Calu3 (cell line): ENCODE measurements at regions not wholly inside any gene's neighbourhood (a gene's known extent, or its start where the extent isn't known, plus 50 kb on each side); places are given as distances from the start of the nearest gene placed in this dataset.

ENCODE experiments used
- BruUV-seq: library from RNA; stranded (reverse); fragments of 400-500 nt; replicated peaks from 2 replicates; lab custom pipeline; 2021; lab: Mats Ljungman, UMichigan
- CTCF ChIA-PET: fragments of 300-600 bp; sonication (Branson Sonifier 250); formaldehyde crosslinking; loops from one replicate; lab custom pipeline; 2022; ENCODE audit warnings: antibody characterized with exemption; lab: Charles Lee
- DNase-seq: peaks from one replicate; pipeline ENCODE4 v3.0.0; 2022
- H3K27ac Mint-ChIP-seq: one replicate; pipeline ENCODE4 v1.8.0; 2022; ENCODE audit warnings: mixed read lengths; ENCODE audit not compliant: unreplicated experiment
- H3K27me3 Mint-ChIP-seq: one replicate; pipeline ENCODE4 v1.8.0; 2022; ENCODE audit warnings: mixed read lengths; ENCODE audit not compliant: unreplicated experiment
- H3K36me3 Mint-ChIP-seq: one replicate; pipeline ENCODE4 v1.8.0; 2022; ENCODE audit warnings: mild to moderate bottlenecking, moderate library complexity, mixed read lengths; ENCODE audit not compliant: insufficient read depth, unreplicated experiment
- H3K4me1 Mint-ChIP-seq: one replicate; pipeline ENCODE4 v1.8.0; 2022; ENCODE audit warnings: mild to moderate bottlenecking, low read depth, mixed read lengths; ENCODE audit not compliant: unreplicated experiment
- H3K4me3 Mint-ChIP-seq: one replicate; pipeline ENCODE4 v1.8.0; 2022; ENCODE audit warnings: mild to moderate bottlenecking, low read depth, moderate library complexity, mixed read lengths; ENCODE audit not compliant: unreplicated experiment
- H3K9me3 Mint-ChIP-seq: one replicate; pipeline ENCODE4 v1.8.0; 2022; ENCODE audit warnings: low read depth, mixed read lengths; ENCODE audit not compliant: unreplicated experiment
- CTCF ChIP-seq: fragments of 200-600 bp; IDR thresholded peaks from one replicate; pipeline ENCODE4 v1.8.0; 2022; ENCODE audit warnings: antibody characterized with exemption; ENCODE audit not compliant: unreplicated experiment
- intact Hi-C: fragments of 100-400 bp; cut with micrococcal nuclease; formaldehyde crosslinking; loops from one replicate; pipeline ENCODE4 v1.10.0; 2022; ENCODE audit not compliant: unreplicated experiment

- no peak for TF ChIP-seq CTCF
- BruUV-seq: no TSS peak
- peaks cover 4% of the 10 kb centered on the region for H3K9me3 Mint-ChIP-seq
- no peak overlapping the region for H3K27ac Mint-ChIP-seq
- no peaks in the 10 kb centered on the region for H3K27me3 Mint-ChIP-seq
- intact Hi-C loops: no loop called here
- no peak for DNase-seq
- H3K36me3 Mint-ChIP-seq: no peaks in the 10 kb centered on the region
- no peak overlapping the region for H3K4me3 Mint-ChIP-seq
- no peaks in the 10 kb centered on the region for H3K4me1 Mint-ChIP-seq
- CTCF ChIA-PET: no interaction called here
Measured at GRCh38 chr11:104650234-104650633, 248.0 kb downstream of the CASP12 start.

GRCh38 chr11:104649002-104649401 is 249.3 kb downstream of the CASP12 start:
- H3K9me3 Mint-ChIP-seq: peaks cover 4% of the 10 kb centered on the region
- no peak overlapping the region for H3K4me3 Mint-ChIP-seq
- H3K4me1 Mint-ChIP-seq: no peaks in the 10 kb centered on the region
- no peaks in the 10 kb centered on the region for H3K27me3 Mint-ChIP-seq
- DNase-seq: no peak
- H3K27ac Mint-ChIP-seq: no peak overlapping the region
- TF ChIP-seq CTCF: no peak
- BruUV-seq: no TSS peak
- CTCF ChIA-PET: no interaction called here
- intact Hi-C loops: no loop called here
- no peaks in the 10 kb centered on the region for H3K36me3 Mint-ChIP-seq

DNA sequence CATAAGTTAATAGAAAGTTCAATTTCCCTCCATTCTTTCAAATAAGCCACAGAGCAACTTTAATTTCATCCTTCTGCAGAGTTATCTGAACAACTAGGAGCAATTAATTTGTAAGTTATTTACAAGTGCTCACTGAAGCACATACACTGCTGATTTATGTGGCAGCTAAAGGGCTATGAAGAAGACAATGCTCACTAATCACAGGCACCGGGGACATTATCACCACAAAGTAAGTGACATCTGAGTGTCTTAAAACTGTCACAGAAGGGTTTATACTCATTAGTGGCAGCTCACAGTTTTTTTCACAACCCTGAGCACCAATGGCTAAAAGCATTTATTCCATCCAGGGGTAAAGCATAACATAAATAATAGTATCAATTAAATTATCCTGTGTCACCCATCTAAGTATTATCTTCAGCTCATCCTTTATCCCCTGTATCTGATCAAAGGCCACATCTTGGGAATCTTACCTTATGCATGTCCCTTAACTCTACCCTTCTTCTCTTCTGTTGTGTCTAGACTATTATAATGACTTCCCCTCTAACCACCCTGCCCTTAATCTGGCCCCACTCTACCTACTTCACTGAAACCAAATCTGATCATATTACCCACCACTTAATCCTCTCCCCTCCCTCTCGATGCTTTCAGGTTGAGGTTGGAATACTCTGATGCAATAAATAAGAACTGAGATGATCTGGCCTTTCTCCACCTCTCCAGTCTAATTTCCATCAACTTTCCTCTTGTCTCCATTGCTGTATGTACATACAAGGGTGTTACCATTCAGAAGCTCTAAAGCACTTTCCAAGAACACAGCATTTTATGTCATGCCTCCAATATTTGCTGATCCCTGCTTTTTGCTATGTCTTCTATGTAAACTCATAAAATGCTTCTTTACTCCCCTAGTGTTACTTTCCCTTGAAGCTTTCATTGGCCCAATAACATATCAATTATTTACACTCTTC is 252.7 kb downstream of the CASP12 start:
- no peak overlapping the region for H3K4me3 Mint-ChIP-seq
- no peaks in the 10 kb centered on the region for H3K4me1 Mint-ChIP-seq
- H3K27ac Mint-ChIP-seq: no peak overlapping the region
- BruUV-seq: no TSS peak
- no peak for DNase-seq
- intact Hi-C loops: no loop called here
- no peak for TF ChIP-seq CTCF
- CTCF ChIA-PET: no interaction called here
- peaks cover 4% of the 10 kb centered on the region for H3K9me3 Mint-ChIP-seq
- H3K36me3 Mint-ChIP-seq: no peaks in the 10 kb centered on the region
- H3K27me3 Mint-ChIP-seq: no peaks in the 10 kb centered on the region

GRCh38 chr11:104637662-104638170 is 260.5 kb downstream of the CASP12 start:
- no peak for TF ChIP-seq CTCF
- CTCF ChIA-PET: no interaction called here
- intact Hi-C loops: no loop called here
- Mint-ChIP-seq H3K4me3 (no peak overlapping the region), H3K9me3 (no peaks in the 10 kb centered on the region), H3K36me3 (no peaks in the 10 kb centered on the region), H3K27me3 (no peaks in the 10 kb centered on the region), H3K27ac (no peak overlapping the region), H3K4me1 (peaks cover 19% of the 10 kb centered on the region)
- BruUV-seq: no TSS peak
- no peak for DNase-seq
